ENCODE measurements at regions not wholly inside any gene's neighbourhood (a gene's known extent, or its start where the extent isn't known, plus 50 kb on each side); places are given as distances from the start of the nearest gene placed in this dataset.

DNA sequence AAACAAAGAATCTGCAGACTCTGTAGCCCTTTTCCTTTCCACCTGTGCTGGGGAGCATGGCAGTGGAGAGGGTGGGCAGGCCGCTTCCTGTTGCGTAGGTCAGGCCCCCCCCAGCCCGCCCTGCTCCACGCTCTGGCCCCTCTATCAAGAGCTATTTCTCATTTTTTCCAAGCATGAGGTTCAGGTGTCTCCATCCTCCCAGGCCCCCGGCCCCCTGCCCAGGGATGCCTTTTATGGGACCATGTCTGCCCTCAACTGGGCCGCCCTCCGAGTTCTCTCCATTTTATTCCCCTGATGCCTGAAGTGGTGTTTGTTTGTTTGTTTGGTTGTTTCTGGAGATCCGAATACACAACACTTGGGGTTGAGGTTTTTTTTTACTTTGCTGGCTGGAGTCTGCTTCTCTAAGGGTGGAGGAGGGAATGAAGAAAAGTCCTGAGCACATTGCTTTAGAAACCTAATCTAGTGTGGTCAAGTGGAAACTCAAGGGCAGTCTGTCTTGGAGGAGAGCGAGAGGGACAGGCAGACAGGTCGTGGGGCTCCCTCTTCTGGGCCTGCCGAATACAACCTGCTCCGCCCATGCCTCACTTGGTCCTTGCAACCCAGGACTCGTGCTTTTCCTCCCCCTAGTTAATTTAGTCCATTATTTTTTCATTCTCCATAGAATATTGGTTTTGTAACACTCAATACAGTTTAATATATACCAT, 176.5 kb upstream of the LYSMD4 start:
- TF ChIP-seq EZH2 (IDR thresholded peaks at IDR 0.05; ENCODE audit: borderline replicate concordance, low read depth, low read length, poor library complexity, severe bottlenecking): no peak
- TF ChIP-seq CTCF (conservative IDR thresholded peaks at IDR 0.05; ENCODE audit: low read depth, low read length): peak; percentile 32; the same call in 1 of the 2 replicates
- BruUV-seq (replicated peaks): no TSS peak
- DNase-seq (ENCODE audit: low spot score): no peak
- H3K27ac ChIP-seq (ENCODE audit: low read depth, low read length, poor library complexity, severe bottlenecking): no peak overlapping the region
- no peaks in the 10 kb centered on the region for H3K27me3 ChIP-seq (replicated peaks; ENCODE audit: insufficient read depth, low read depth, low read length, poor library complexity)
- intact Hi-C loops (cut with micrococcal nuclease; ENCODE audit: unreplicated experiment): no loop called here
- H3K4me3 ChIP-seq (ENCODE audit: low read depth, low read length, poor library complexity, severe bottlenecking): no peak overlapping the region
- H3K4me1 ChIP-seq (ENCODE audit: insufficient read depth, low read length, poor library complexity, severe bottlenecking): no peaks in the 10 kb centered on the region
- no peaks in the 10 kb centered on the region for H3K36me3 ChIP-seq (ENCODE audit: insufficient read depth, low read length, poor library complexity, severe bottlenecking)
- POLR2A ChIA-PET (ENCODE audit: low non-redundant PET): no interaction called here
- H3K9me3 ChIP-seq (ENCODE audit: low read depth, low read length, poor library complexity, severe bottlenecking): no peaks in the 10 kb centered on the region
- CTCF ChIA-PET: no interaction called here

GRCh38 chr15:99907698-99908097, 174.5 kb upstream of the LYSMD4 start:
- no TSS peak for BruUV-seq (replicated peaks)
- no peaks in the 10 kb centered on the region for H3K9me3 ChIP-seq (ENCODE audit: low read depth, low read length, poor library complexity, severe bottlenecking)
- H3K4me3 ChIP-seq (ENCODE audit: low read depth, low read length, poor library complexity, severe bottlenecking): no peak overlapping the region
- no peaks in the 10 kb centered on the region for H3K4me1 ChIP-seq (ENCODE audit: insufficient read depth, low read length, poor library complexity, severe bottlenecking)
- DNase-seq (ENCODE audit: low spot score): no peak
- TF ChIP-seq CTCF (conservative IDR thresholded peaks at IDR 0.05; ENCODE audit: low read depth, low read length): no peak
- TF ChIP-seq EZH2 (IDR thresholded peaks at IDR 0.05; ENCODE audit: borderline replicate concordance, low read depth, low read length, poor library complexity, severe bottlenecking): no peak
- ChIA-PET POLR2A (ENCODE audit: low non-redundant PET) (no interaction called here), CTCF (no interaction called here)
- intact Hi-C loops (cut with micrococcal nuclease; ENCODE audit: unreplicated experiment): no loop called here
- no peak overlapping the region for H3K27ac ChIP-seq (ENCODE audit: low read depth, low read length, poor library complexity, severe bottlenecking)
- H3K36me3 ChIP-seq (ENCODE audit: insufficient read depth, low read length, poor library complexity, severe bottlenecking): no peaks in the 10 kb centered on the region
- no peaks in the 10 kb centered on the region for H3K27me3 ChIP-seq (replicated peaks; ENCODE audit: insufficient read depth, low read depth, low read length, poor library complexity)

- TF ChIP-seq CTCF (conservative IDR thresholded peaks at IDR 0.05; ENCODE audit: low read depth, low read length) (no peak), EZH2 (IDR thresholded peaks at IDR 0.05; ENCODE audit: borderline replicate concordance, low read depth, low read length, poor library complexity, severe bottlenecking) (no peak)
- intact Hi-C loops (cut with micrococcal nuclease; ENCODE audit: unreplicated experiment): no loop called here
- DNase-seq (ENCODE audit: low spot score): no peak
- BruUV-seq (replicated peaks): no TSS peak
- ChIA-PET CTCF (no interaction called here), POLR2A (ENCODE audit: low non-redundant PET) (no interaction called here)
- Histone ChIP-seq H3K27me3 (replicated peaks; ENCODE audit: insufficient read depth, low read depth, low read length, poor library complexity) (no peaks in the 10 kb centered on the region), H3K4me1 (ENCODE audit: insufficient read depth, low read length, poor library complexity, severe bottlenecking) (no peaks in the 10 kb centered on the region), H3K9me3 (ENCODE audit: low read depth, low read length, poor library complexity, severe bottlenecking) (no peaks in the 10 kb centered on the region), H3K27ac (ENCODE audit: low read depth, low read length, poor library complexity, severe bottlenecking) (no peak overlapping the region), H3K36me3 (ENCODE audit: insufficient read depth, low read length, poor library complexity, severe bottlenecking) (no peaks in the 10 kb centered on the region), H3K4me3 (ENCODE audit: low read depth, low read length, poor library complexity, severe bottlenecking) (no peak overlapping the region)
These were observed 173.6 kb upstream of the LYSMD4 start for GRCh38 chr15:99906793-99907192.

All from A673 (cell line).